ENCODE measurements at regions not wholly inside any gene's neighbourhood (a gene's known extent, or its start where the extent isn't known, plus 50 kb on each side); places are given as distances from the start of the nearest gene placed in this dataset.
A peak's percentile ranks its signal among the peaks of the same experiment; 100 is the strongest.

DNA sequence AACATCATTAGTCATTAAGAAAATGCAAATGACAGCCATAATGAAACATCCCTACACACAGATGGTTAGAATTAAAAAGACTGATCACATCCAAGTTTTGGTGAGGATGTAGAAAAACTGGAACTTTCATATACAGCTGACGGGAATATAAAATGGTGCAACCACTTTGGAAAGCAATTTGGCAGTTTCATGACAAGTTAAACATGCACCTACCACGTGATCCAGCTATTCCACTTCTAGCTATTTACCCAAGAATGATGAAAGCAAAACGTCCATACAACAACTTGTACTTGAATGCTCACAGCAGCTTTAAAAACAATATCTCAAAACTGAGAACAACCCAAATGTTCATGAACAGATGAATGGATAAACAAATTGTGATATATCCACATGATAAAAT is 77.9 kb upstream of the AVPR1A start:
- DNase-seq = no peak

DNA sequence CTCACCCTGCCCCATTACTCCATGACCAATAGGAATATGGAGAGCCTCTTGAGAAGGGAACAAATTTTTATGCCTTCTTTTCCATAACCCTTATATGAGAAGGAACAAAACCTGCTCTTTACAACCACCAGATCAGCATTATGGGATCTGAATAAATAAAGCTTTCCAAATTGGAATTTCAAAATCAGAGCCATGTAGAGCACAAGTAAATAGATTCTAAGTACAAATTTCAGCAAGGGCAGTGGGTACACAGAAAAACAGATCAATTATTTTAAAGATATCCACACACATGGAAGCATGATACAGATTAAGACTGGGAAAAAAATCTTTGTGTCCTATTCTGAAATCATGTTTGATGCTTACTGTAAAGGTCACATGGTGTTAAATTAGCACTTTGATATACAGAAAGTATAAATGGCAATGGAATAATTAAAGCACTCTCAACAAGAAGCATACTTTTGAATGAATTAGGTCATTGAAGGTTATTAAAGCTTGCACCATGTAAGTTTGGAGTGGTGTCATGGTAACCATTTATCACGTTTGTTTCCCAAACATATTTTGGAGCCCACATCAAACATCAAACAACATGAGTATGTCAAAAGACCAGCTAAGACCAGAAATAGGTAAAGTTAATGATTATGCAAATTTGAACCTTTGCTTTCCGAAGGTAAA is 75.9 kb upstream of the AVPR1A start:
- no peak for DNase-seq

DNA sequence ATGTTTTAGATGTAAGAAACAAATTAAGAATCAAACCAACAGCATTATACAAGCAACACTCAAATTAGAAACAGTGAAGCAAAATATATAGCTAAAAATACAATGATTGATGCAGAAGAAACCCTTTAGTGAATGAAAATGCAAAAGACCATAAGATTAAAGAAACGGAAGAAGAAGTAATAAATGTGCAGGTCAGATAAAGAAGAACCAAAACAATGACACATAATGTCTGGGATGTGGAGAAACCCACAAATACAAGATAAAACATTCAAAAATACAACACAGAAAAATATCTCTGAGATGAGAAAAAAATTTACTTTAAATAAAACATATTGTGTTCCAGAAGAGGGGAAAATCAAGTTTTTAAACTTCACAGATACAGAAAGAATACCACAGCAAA is 73.4 kb upstream of the AVPR1A start:
- DNase-seq = no peak

DNA sequence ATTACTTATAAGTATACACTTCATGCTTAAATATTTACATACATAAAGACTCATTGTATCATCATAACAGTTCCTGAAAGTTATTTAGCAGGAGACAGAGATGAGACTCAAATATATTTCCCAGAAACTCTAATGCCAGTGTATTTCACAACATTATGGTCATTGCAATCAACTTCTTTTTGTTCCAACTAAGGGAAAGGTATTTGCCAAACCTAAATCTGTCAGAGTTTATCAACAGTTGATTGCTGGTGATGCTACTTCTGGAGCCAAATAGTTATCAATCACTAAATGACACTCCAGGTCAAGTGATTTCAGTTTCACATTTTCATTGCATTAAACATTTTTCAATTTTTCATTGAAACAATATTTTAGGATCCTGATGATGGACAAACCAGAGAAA is 72.1 kb upstream of the AVPR1A start:
- no peak for DNase-seq

DNA sequence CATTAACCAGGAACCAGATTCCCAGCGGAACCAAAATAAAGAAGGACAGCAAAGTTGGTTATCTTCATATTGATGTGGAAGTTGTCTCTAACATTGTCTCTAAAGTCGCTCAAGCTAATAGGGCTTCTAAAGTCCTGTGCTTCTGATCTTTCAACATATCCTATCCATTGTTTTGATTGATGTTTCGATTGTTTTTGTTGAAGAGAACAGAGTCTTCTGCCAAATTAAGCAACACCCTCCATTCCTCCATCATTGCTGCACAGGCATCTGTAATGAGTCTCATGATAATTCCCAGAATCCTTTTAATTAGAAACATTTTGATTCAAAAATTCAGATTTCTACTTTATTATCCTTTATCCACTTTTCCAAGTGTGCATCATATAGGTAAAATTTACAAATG is 71.6 kb upstream of the AVPR1A start:
- DNase-seq = no peak

DNA sequence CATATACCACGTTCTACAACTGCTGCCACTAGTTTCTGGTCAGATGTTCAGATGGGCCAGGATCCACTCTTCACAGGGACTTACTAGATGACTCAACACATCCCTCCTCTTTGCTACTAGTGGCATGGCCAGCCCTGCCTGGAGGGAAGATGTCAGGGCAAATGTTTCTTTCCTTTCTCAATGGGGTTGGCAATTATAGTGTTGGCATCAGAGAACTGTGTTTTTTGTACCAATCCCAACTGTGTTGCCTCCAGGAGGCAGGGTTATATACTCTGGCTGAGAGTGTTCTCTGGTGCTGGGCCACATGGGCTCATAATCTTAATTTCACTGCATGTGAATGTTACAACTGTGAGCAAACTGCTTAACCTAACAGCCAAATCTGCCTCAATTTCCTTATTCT is 69.9 kb upstream of the AVPR1A start:
- no peak for DNase-seq

DNA sequence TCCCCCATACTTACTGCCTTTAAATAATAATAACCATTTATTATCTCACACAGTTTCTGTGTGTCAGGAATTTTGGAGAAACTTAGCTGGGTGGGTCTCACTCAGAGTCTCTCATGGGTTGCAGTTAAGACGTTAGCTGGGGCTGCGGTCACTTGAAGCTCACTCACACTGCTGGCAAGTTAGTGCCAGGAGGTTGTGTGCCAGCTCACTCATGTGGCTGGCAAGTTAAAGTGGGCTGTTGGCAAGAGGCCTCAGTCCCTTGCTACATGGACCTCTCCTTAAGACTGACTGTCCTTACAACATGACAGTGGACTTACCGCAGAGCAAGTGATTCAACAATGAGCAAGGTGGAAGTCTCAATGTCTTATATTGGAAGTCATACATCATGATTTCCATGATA is 61.3 kb upstream of the AVPR1A start:
- DNase-seq = no peak

DNA sequence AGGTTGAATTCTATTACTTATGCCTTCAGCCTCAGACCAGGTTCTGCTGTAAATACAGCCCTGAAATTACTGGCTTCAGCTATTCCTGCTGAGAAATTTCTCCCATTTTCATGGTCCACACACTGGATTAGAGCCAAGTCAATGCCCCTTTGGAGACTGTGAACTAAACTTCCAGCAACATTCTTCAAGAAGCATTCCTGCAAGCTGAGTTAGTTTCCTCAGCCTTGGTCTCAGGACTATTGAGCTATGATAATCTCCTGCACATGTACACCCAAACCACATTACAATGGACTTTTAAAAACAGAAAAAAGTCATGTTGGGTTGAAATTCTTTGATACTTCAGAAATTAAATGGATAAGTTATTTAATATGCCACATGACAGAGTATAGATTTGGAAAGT is 58.0 kb upstream of the AVPR1A start:
- no peak for DNase-seq

DNA sequence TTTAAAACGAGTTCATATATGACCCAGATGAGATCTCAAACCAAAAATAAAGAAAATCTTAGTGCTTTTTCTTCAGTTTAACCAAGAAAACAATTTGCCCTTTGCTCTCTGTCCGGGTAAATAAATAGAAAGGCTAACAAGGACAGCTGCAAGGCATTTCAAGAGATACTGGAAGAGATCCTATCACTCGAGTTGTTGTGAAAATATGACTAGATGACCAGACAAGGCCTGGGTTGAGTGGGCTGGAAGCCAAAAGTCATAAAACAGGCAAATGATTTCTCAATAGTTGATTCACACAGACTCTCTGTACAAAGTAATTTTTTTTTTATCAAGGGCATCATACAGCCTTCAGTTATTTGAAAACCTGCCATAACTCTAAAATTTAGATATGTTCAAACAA is 55.9 kb upstream of the AVPR1A start:
- DNase-seq = peak; percentile 1

DNA sequence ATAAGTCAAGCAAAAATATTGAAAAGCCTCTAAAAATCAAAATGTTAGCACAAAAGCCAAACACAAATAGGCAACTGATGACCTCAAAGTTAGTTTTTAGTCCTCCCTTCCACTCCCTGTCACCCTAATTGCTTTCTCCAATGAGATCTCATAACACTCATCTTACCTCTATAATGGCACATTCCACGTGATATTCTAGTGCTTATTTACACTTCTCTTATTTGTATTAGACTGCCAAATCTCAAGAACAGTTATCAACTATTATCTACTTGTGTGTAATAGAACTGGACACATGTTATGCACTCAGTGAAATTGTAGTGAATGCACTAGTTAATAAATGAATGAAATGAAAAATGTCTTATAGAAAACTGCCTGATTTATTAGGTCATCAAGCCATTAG is 55.5 kb upstream of the AVPR1A start:
- DNase-seq = no peak
